ENCODE measurements at regions not wholly inside any gene's neighbourhood (a gene's known extent, or its start where the extent isn't known, plus 50 kb on each side); places are given as distances from the start of the nearest gene placed in this dataset.

DNA sequence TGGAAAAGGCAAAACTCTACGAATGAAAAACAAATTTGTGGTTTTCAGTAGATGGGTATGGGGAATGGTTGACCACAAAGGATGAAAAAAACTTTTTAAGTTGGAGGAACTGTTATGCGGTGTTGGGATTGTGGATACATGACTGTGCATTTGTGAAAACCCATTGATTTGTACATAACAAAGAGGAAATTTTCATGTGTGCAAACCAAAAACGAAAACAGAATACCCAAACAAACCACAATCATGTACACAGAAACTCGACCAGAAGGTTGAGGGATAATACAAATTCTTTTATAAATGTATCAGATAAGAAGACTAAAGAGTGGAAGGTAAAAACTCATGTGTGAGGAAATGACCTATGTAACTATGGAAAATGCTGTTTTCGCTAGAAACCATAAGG, 1012.4 kb downstream of the CDH18 start:
- Histone ChIP-seq H3K4me1 (ENCODE audit: control insufficient read depth in 1 of 2, insufficient read depth in 2 of 2, low read length in 2 of 2) (no peaks in the 10 kb centered on the region), H3K27ac (ENCODE audit: low read depth in 1 of 2, low read length in 2 of 2) (no peak overlapping the region), H3K4me2 (replicated peaks; ENCODE audit: extremely low read depth, low read length, poor library complexity, severe bottlenecking) (no peak overlapping the region), H3K4me3 (replicated peaks in 1 of 3; ENCODE audit: low read depth in 2 of 3, low read length in 3 of 3) (no peak overlapping the region), H3K9me3 (replicated peaks in 1 of 2; ENCODE audit: control insufficient read depth in 1 of 2, insufficient read depth in 1 of 2, low read length in 2 of 2) (no peaks in the 10 kb centered on the region), H4K20me1 (ENCODE audit: insufficient read depth, low read length) (no peaks in the 10 kb centered on the region), H2AFZ (ENCODE audit: insufficient read depth, low read depth, low read length, poor library complexity, severe bottlenecking) (no peak overlapping the region), H3K36me3 (replicated peaks in 1 of 2; ENCODE audit: control insufficient read depth in 1 of 2, insufficient read depth in 2 of 2, low read length in 2 of 2) (no peaks in the 10 kb centered on the region), H3K9ac (ENCODE audit: insufficient read depth, low read length, poor library complexity, severe bottlenecking) (no peak overlapping the region), H3K79me2 (ENCODE audit: insufficient read depth, low read length) (no peaks in the 10 kb centered on the region), H3K27me3 (ENCODE audit: control insufficient read depth in 2 of 2, insufficient read depth in 2 of 2, low read length in 2 of 2) (no peaks in the 10 kb centered on the region)
- no peaks in the 10 kb centered on the region for H3K4me1 Mint-ChIP-seq
- no peaks in the 10 kb centered on the region for H3K36me3 Mint-ChIP-seq
- no peak overlapping the region for H3K27ac Mint-ChIP-seq
- no peak overlapping the region for H3K4me3 Mint-ChIP-seq
- TF ChIP-seq, protein P1, sequence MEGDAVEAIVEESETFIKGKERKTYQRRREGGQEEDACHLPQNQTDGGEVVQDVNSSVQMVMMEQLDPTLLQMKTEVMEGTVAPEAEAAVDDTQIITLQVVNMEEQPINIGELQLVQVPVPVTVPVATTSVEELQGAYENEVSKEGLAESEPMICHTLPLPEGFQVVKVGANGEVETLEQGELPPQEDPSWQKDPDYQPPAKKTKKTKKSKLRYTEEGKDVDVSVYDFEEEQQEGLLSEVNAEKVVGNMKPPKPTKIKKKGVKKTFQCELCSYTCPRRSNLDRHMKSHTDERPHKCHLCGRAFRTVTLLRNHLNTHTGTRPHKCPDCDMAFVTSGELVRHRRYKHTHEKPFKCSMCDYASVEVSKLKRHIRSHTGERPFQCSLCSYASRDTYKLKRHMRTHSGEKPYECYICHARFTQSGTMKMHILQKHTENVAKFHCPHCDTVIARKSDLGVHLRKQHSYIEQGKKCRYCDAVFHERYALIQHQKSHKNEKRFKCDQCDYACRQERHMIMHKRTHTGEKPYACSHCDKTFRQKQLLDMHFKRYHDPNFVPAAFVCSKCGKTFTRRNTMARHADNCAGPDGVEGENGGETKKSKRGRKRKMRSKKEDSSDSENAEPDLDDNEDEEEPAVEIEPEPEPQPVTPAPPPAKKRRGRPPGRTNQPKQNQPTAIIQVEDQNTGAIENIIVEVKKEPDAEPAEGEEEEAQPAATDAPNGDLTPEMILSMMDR (IDR thresholded peaks at IDR 0.05), result no peak
- H3K27me3 Mint-ChIP-seq (ENCODE audit: low read depth in 3 of 3), result peaks cover 0 to 3% (median 0%) of the 10 kb centered on the region in 3 donors
- no peak for DNase-seq
- 0% methylated on average over 1 of the region's 5 CpGs for WGBS (ENCODE audit: insufficient coverage)
- intact Hi-C loops (cut with micrococcal nuclease), result no loop called here
- peaks cover 0 to 2% (median 0%) of the 10 kb centered on the region in 7 donors for H3K9me3 Mint-ChIP-seq

DNA sequence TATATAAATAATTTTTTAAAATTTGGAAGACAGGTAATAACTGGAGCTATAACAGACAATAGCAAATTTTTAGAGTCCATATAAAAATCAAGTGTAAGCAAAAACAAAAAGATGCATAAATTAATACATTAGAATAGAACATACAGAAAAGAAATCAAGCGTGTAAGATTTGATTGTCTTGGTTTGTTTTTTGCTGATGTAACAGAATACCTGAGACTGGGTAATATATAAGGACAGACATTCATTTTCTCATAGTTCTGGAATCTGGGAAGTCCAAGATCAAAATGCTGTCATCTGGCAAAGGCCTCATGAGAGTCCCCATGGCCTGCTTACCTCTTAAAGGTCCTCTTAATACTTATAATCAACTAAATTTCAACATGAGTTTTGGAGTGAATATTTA, 1010.1 kb downstream of the CDH18 start:
- WGBS (ENCODE audit: insufficient coverage), result no CpG with 5 or more reads among the region's 1 CpG
- Histone ChIP-seq H4K20me1 (ENCODE audit: insufficient read depth, low read length) (no peaks in the 10 kb centered on the region), H3K27me3 (ENCODE audit: control insufficient read depth in 2 of 2, insufficient read depth in 2 of 2, low read length in 2 of 2) (no peaks in the 10 kb centered on the region), H3K4me3 (replicated peaks in 1 of 3; ENCODE audit: low read depth in 2 of 3, low read length in 3 of 3) (no peak overlapping the region), H3K4me1 (ENCODE audit: control insufficient read depth in 1 of 2, insufficient read depth in 2 of 2, low read length in 2 of 2) (no peaks in the 10 kb centered on the region), H3K79me2 (ENCODE audit: insufficient read depth, low read length) (no peaks in the 10 kb centered on the region), H3K36me3 (replicated peaks in 1 of 2; ENCODE audit: control insufficient read depth in 1 of 2, insufficient read depth in 2 of 2, low read length in 2 of 2) (no peaks in the 10 kb centered on the region), H3K9ac (ENCODE audit: insufficient read depth, low read length, poor library complexity, severe bottlenecking) (no peak overlapping the region), H3K9me3 (replicated peaks in 1 of 2; ENCODE audit: control insufficient read depth in 1 of 2, insufficient read depth in 1 of 2, low read length in 2 of 2) (no peaks in the 10 kb centered on the region), H3K27ac (ENCODE audit: low read depth in 1 of 2, low read length in 2 of 2) (no peak overlapping the region), H3K4me2 (replicated peaks; ENCODE audit: extremely low read depth, low read length, poor library complexity, severe bottlenecking) (no peak overlapping the region), H2AFZ (ENCODE audit: insufficient read depth, low read depth, low read length, poor library complexity, severe bottlenecking) (no peak overlapping the region)
- H3K9me3 Mint-ChIP-seq, result peaks cover 0 to 3% (median 0%) of the 10 kb centered on the region in 7 donors
- TF ChIP-seq, protein P1 (IDR thresholded peaks at IDR 0.05), result no peak
- no peaks in the 10 kb centered on the region for H3K4me1 Mint-ChIP-seq
- H3K27ac Mint-ChIP-seq, result no peak overlapping the region
- no peak overlapping the region for H3K4me3 Mint-ChIP-seq
- no peak for DNase-seq
- H3K27me3 Mint-ChIP-seq (ENCODE audit: low read depth in 3 of 3), result peaks cover 0 to 2% (median 0%) of the 10 kb centered on the region in 3 donors
- intact Hi-C loops (cut with micrococcal nuclease), result no loop called here
- H3K36me3 Mint-ChIP-seq, result no peaks in the 10 kb centered on the region

Data from CD14-positive monocyte (primary cell).